ENCODE measurements at regions not wholly inside any gene's neighbourhood (a gene's known extent, or its start where the extent isn't known, plus 50 kb on each side); places are given as distances from the start of the nearest gene placed in this dataset.

DNA sequence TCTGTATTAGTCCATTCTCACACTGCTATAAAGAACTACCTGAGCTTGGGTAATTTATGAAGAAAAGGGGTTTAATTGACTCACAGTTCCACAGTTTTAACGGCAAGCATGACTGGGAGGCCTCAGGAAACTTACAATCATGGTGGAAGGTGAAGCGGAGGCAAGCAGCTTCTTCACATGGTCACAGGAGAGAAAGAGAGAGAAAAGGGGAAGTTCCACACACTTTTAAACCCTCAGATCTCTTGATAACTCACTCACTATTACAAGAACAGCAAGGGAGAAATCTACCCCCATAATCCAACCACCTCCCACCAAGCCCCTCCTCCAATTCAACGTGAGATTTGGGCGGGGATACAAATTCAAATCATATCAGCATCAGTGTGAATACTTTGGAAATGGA is 133.4 kb upstream of the SLC30A5 start:
- DNase-seq, result no peak

DNA sequence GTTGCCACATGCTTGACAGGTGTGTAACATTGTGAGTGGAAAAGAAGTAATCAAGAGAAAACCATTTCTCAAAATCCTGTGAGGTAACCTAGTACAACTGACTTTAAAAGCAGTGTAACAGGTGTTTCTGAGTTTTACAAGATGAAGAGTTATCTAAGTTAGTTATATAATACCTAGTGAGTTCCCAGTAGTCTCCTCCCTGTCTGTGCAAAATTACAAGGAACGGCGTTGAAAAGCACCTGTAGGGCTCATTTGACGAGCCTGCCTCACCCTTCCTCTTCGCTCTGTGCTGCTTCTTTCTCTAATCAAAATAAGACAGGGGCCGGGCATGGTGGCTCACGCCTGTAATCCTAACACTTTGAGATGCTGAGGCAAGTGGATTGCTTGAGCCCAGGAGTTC is 132.9 kb upstream of the SLC30A5 start:
- DNase-seq, result no peak

- DNase-seq, result no peak
Measured at GRCh38 chr5:68961762-68962161, 132.1 kb upstream of the SLC30A5 start.

DNA sequence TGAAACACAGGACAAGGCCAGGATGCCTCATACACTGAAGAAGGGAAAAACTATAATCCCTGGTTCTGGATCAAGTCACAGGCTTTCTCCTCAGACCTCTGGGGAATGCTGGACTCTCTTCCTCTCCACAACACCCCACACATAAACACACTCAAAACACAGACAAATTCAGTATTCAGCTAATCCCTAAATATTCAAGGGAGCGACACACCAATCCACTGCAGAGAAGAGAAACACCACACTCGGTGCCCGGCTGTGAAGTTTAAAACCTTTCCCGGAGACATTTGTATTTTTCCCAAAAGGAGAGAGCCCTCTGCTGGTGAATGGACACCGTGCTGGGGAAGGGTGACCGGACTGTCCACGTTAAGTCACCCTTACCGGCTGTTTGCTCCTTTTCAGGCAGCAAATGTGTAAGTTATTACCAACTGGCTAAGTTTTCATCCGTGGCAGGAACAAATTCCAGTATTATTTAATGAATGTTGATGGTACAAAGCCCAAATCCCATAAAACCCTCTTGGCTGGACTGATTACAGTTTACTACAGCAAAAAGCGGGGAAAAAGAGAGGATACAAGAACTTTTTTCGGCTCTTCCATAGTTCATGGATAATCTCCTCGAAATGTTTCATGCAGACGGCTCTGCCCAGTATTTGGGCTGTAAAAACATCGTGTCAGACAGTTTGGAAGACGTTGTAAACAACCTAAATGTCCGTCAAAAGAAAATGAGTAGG is 130.9 kb upstream of the SLC30A5 start:
- no peak for DNase-seq

GRCh38 chr5:68964679-68965078 is 129.1 kb upstream of the SLC30A5 start:
- no peak for DNase-seq

DNA sequence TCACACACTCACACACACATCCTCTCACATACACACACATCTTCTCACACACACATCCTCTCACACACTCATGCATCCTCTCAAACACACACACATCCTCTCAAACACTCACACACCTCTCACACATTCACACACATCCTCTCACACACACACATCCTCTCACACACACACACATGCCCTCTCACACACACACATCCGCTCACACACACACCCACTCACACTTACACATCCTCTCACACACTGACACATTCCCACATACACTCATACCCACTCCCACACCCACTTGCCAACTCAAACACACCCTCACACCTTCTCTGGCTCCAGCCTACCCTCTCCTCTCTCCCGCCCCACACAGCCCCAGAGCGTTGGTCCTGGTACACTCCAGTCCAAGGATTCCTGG is 127.9 kb upstream of the SLC30A5 start:
- DNase-seq, result no peak

DNA sequence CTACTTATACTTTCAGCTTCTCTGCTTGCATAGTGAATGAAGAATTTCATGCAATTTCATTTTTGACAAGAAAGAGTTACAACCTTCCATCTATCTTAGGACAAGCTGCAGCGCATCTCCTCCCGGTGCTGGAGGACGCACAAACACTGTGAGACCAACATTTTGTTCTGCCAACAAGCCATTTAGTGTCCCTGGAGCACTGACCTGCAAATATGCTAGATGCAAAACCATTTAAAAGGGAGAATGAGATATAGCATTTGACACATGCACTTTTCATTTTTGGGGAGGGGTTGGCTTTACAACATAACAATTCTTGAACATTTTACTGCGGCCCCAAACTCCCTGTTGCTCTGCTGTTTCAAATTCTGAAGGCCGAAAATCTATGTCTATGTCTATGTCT is 127.2 kb upstream of the SLC30A5 start:
- no peak for DNase-seq

- DNase-seq, result no peak
Measured at GRCh38 chr5:68968429-68968828, 125.4 kb upstream of the SLC30A5 start.

DNA sequence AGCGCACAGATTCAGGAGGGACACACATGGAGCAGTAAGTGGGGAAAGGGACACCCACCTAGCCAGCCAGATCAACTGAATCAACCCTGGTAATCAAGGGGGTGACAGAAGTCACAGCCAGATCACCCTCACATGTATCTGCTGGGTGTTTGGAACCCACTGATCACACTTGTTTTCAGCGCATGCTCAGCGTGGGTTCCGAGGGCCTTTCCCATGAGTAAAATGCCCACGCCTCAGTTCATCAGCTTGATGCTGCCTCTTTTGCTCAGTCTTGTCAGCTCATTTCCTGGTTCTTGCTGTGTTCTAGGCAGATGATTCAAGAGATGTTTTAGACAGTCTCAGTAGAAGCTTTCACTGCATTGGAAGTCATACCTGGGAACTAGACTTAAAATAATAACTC is 123.2 kb upstream of the SLC30A5 start:
- DNase-seq, result no peak

DNA sequence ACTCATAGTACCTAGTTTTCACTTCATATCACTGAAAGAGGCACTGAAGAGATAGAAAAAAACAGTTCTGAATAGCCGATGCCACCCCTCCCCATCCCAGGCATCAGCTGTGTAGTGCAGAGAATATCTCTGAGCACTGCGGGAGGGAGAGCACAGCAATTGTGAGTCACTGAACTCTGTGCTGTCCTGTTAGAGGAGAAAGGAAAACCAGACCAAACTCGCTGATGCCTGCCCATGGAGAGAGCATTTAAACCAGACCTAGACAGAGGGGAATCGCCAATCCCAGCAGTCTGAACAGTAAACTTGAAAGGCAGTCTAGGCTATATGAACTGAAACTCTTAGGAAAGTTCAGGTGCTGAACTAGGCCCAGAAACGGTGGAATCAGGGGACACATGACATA is 120.1 kb upstream of the SLC30A5 start:
- DNase-seq, result no peak

GRCh38 chr5:68983043-68983442 is 110.8 kb upstream of the SLC30A5 start:
- DNase-seq, result no peak

GRCh38 chr5:68983959-68984358 is 109.9 kb upstream of the SLC30A5 start:
- no peak for DNase-seq

DNA sequence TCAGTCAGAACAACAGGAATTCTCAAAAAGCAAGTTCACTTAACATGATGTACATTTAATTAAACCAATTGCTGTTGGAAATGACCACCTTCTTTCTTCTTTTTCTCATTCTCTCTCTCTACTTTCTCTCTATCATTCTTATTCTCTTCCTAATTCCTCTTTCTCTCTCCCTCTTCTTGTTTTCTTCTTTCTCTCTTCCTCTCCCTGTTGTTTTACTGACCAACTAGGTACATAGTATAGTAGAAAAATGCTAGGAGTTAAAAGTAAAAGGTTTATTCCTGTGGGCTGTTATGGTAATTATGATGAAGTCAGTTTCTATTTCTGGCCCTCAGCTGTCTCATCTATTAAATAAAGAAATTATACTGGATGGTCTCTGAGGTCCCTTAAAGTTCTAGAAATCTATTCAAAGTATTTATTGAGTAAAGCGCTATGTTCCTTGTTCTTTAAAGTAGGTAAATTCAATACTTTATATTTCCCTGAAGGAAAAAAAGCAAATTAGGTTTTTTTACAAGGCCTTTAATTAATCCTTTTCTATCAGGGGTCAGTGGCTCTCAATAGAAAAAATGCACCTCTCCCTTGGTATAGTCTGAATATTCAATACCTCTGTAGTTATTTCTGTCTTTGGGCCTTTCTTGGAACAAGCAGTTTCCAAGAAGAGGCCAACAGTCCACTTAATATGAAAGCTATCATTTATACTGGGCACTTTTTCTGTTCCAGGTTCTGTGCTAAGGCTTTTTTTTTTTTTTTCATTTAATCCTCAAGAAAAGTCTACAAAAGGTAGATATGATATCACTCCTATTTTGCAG is 102.3 kb upstream of the SLC30A5 start:
- no peak for DNase-seq

GRCh38 chr5:68994645-68995044 is 99.2 kb upstream of the SLC30A5 start:
- no peak for DNase-seq

GRCh38 chr5:68995845-68996545 is 97.8 kb upstream of the SLC30A5 start:
- DNase-seq, result no peak

- no peak for DNase-seq
Measured at GRCh38 chr5:68999181-68999580, 94.6 kb upstream of the SLC30A5 start.

DNA sequence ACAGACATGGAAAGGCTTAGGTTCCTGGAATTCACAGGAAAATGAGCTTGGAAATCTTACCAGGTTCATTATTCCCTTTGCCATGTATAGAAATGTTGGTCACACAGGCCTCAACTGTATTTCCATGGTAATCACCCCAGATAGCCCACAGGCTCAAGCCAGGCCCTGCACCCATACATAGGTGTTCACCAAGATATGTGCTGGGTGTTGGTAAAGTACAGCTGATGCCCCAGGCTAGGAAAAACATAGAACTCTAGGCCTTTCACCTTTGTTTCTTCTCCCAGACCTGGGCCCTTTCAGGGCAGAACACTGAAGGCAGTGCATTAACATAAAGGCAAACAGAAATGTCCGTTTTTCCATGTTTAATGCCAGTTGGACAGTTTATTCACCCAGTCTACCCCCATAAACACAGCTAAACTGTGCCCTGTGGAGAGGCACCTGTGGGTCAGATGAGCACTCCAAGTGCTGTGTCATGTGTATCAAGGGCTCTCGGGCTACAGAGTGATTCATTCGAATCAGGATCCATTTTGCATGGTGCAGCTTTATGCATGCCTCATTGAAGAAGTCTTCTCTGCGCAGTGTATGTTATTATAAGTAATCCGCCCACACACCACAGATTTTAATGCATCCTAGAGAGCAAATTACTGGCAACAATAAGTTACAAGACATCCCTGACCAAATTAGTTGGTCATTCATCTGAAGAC is 93.4 kb upstream of the SLC30A5 start:
- DNase-seq, result no peak

DNA sequence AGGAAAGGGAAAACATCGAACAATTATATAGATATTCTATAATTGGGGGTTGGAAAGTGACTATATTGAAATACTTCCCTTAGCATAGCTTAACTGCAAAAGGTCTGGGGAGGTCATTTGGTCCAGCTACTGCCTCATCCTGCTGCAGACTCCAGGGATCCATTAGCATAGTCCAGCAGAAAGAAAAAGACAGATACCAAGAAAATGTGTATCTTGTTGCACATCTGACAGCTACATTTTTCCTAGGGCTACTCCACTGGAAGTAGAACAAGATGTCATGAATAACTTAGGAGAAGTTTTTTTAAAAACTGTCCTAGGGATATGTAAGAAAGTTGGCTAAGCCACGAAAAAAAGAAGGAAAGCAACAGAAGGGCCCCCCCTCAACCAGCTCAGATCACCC is 92.9 kb upstream of the SLC30A5 start:
- no peak for DNase-seq

DNA sequence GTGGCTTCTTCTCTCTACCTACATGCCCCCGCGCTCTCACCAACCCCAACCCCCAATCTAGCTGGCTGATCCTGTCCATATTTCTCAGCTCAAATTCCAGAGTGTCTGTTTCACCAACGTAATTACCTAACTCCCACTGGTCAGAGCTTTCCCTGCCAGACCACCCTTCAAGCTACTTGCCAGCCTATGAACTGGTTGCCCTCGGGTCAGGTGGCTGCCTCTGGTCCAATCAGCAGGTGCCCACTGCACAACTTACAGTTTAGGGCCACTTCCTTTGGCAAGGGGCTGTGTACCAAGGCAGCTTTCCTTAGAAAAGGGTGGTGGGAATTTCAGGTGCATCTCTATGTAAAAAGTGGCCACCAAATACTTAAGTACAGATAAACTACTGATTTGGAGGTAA is 92.2 kb upstream of the SLC30A5 start:
- DNase-seq, result no peak

- DNase-seq, result no peak
Measured at GRCh38 chr5:69004127-69004526, 89.7 kb upstream of the SLC30A5 start.

DNA sequence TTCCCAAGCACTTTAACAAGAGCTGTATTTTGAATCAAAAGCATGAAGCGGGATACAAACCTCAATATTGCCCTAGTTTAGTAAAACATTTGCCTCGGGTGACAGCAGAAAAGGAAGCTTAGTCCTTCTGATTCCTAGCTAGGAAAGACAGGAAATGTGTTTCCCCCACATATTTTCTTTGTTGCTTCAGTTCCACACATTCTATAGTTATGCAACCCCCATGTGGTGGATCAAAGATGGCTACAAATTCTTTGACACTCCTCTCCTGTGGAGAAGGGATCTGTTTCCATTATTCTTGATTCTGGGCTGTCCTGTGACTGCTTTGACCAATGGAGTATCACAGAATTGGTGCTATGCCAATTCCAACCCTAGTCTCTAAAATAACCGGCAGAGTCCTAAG is 89.1 kb upstream of the SLC30A5 start:
- DNase-seq, result no peak

GRCh38 chr5:69006030-69006429 is 87.8 kb upstream of the SLC30A5 start:
- DNase-seq, result no peak

DNA sequence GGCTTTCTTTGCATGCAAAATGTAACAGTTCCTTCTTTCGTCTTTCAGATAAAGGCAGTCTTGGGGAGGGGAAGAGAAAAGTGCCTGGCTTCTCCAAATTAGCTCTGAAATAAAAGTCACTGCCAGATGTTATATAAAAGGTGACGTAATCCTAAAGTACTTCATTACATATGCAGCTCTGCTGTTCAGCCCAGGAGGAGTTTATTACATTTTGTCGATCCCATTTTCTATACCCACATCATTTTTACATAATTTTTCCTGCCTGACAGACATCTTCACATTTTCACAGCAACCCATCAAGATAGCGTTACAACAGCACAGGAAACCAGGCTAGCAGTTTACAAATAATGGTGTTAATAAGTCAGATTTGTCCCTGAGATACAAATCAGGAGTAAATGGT is 86.7 kb upstream of the SLC30A5 start:
- DNase-seq, result peak; percentile 6
